ENCODE measurements at regions not wholly inside any gene's neighbourhood (a gene's known extent, or its start where the extent isn't known, plus 50 kb on each side); places are given as distances from the start of the nearest gene placed in this dataset.

GRCh38 chr3:150307311-150308036 is 100.6 kb upstream of the TSC22D2 start (continued):
- no peak for TF ChIP-seq BHLHE40 (IDR thresholded peaks at IDR 0.05; ENCODE audit: low read depth, low read length)

- Histone ChIP-seq H2BK5ac (ENCODE audit: low read depth, low read length, poor library complexity, severe bottlenecking) (no peak overlapping the region), H3K9me1 (ENCODE audit: insufficient read depth, low read length) (no peaks in the 10 kb centered on the region), H2AK9ac (replicated peaks; ENCODE audit: low read depth, low read length, poor library complexity) (no peak overlapping the region), H3K4me1 (ENCODE audit: control insufficient read depth, insufficient read depth, low read length) (peaks cover 8% of the 10 kb centered on the region), H3K9ac (ENCODE audit: low read depth, low read length) (no peak overlapping the region), H3K27ac (ENCODE audit: insufficient read depth, low read length) (no peak overlapping the region), H3K36me3 (ENCODE audit: control insufficient read depth, insufficient read depth, low read length) (no peaks in the 10 kb centered on the region), H4K20me1 (ENCODE audit: insufficient read depth, low read length) (no peaks in the 10 kb centered on the region), H3K4ac (ENCODE audit: low read depth, low read length) (no peak overlapping the region), H4K8ac (ENCODE audit: low read depth in 2 of 2, low read length in 2 of 2) (no peak overlapping the region), H2AFZ (replicated peaks; ENCODE audit: low read length, poor library complexity) (no peak overlapping the region), H3K4me3 (ENCODE audit: insufficient read depth, low read depth, low read length) (no peak overlapping the region), H3K18ac (ENCODE audit: low read depth, low read length) (peak overlapping the region; percentile 58; the same call in 1 of the 2 replicates), H2BK15ac (ENCODE audit: low read depth, low read length) (no peak overlapping the region), H4K91ac (ENCODE audit: insufficient read depth, low read depth, low read length) (no peak overlapping the region), H4K5ac (ENCODE audit: low read depth, low read length) (no peak overlapping the region), H2BK120ac (ENCODE audit: low read depth, low read length) (no peak overlapping the region), H3K14ac (replicated peaks; ENCODE audit: low read depth, low read length) (no peak overlapping the region), H2AK5ac (ENCODE audit: low read depth, low read length) (no peak overlapping the region), H3K79me1 (ENCODE audit: low read depth in 1 of 2, low read length in 2 of 2) (peaks cover 0 to 3% of the 10 kb centered on the region in 2 experiments; a peak in 1 of 4 replicates), H3K9me3 (ENCODE audit: control insufficient read depth, insufficient read depth, low read length) (peaks cover 4% of the 10 kb centered on the region), H3K23ac (ENCODE audit: low read depth, low read length) (no peak overlapping the region), H3K27me3 (ENCODE audit: control insufficient read depth, insufficient read depth, low read length) (no peaks in the 10 kb centered on the region), H2BK20ac (ENCODE audit: low read depth, low read length) (no peak overlapping the region), H3K56ac (ENCODE audit: extremely low read depth, insufficient read depth, low read length) (no peak overlapping the region), H3K4me2 (ENCODE audit: low read depth, low read length) (no peak overlapping the region)
- ChIA-PET POLR2A (ENCODE audit: unreplicated experiment) (no interaction called here), CTCF (no interaction called here)
- BruUV-seq (replicated peaks), result no TSS peak
- ATAC-seq (ENCODE audit: low read depth) (no peak), DNase-seq (no peak)
- in situ Hi-C loops (cut with MboI; ENCODE audit: low sequenced_read_pairs) (no loop called here), intact Hi-C loops (cut with micrococcal nuclease) (no loop called here), dilution Hi-C loops (cut with HindIII; ENCODE audit: low sequenced_read_pairs, unreplicated experiment) (no loop called here)
- no CpG with 5 or more reads among the region's 5 CpGs for WGBS, 2 experiments (ENCODE audit: extremely low coverage in 2 of 2, insufficient read length in 1 of 2)
- TF ChIP-seq CEBPB (IDR thresholded peaks at IDR 0.05; ENCODE audit: low read depth, low read length) (no peak), CHD1 (IDR thresholded peaks at IDR 0.05; ENCODE audit: low read depth, low read length) (no peak), FOS (IDR thresholded peaks at IDR 0.05; ENCODE audit: low read depth, low read length) (no peak), USF2 (IDR thresholded peaks at IDR 0.05; ENCODE audit: low read depth, low read length) (no peak), NFE2L2 (IDR thresholded peaks at IDR 0.05; ENCODE audit: low read depth, low read length) (no peak), POLR2A (IDR thresholded peaks at IDR 0.05; ENCODE audit: low read depth, low read length) (no peak), RAD21 (IDR thresholded peaks at IDR 0.05; ENCODE audit: low read length) (no peak), CTCF (conservative IDR thresholded peaks at IDR 0.05; ENCODE audit: low read depth, low read length) (no peak), BHLHE40 (IDR thresholded peaks at IDR 0.05; ENCODE audit: low read depth, low read length) (no peak), RCOR1 (IDR thresholded peaks at IDR 0.05; ENCODE audit: insufficient replicate concordance, low read length) (no peak), MAZ (IDR thresholded peaks at IDR 0.05; ENCODE audit: borderline replicate concordance, low read depth, low read length) (no peak), MAFK (IDR thresholded peaks at IDR 0.05; ENCODE audit: low read depth, low read length) (no peak), MXI1 (IDR thresholded peaks at IDR 0.05; ENCODE audit: borderline replicate concordance, low read depth, low read length) (no peak), ELK1 (IDR thresholded peaks at IDR 0.05; ENCODE audit: borderline replicate concordance, low read depth, low read length) (no peak)
Observed at GRCh38 chr3:150306906-150307305, 101.2 kb upstream of the TSC22D2 start.

All from IMR-90 (cell line).